NB4 (cell line): ENCODE measurements at regions not wholly inside any gene's neighbourhood (a gene's known extent, or its start where the extent isn't known, plus 50 kb on each side); places are given as distances from the start of the nearest gene placed in this dataset.

Experiments
- DNase-seq: peaks from one replicate; pipeline ENCODE4 v3.0.0; 2010; ENCODE audit warnings: low read depth
- H3K4me3 ChIP-seq: one replicate; pipeline ENCODE4 v1.5.1; 2011; ENCODE audit warnings: mild to moderate bottlenecking, low read depth, low read length, moderate library complexity
- CTCF ChIP-seq: IDR thresholded peaks from one replicate; pipeline ENCODE4 v1.5.1; 2012; ENCODE audit warnings: low read depth, low read length
- MAX ChIP-seq: IDR thresholded peaks from 2 replicates; pipeline ENCODE4 v1.6.1; 2011; ENCODE audit warnings: low read depth, low read length
- MYC ChIP-seq: IDR thresholded peaks from 2 replicates; pipeline ENCODE4 v1.6.1; 2011; ENCODE audit warnings: low read depth, low read length
- POLR2A ChIP-seq: IDR thresholded peaks from 2 replicates; pipeline ENCODE4 v1.6.1; 2011; ENCODE audit warnings: mild to moderate bottlenecking; ENCODE audit not compliant: insufficient read length; ENCODE audit errors: extremely low read depth

- no peak for DNase-seq
- TF ChIP-seq POLR2A (no peak), MAX (no peak), MYC (no peak), CTCF (no peak)
- H3K4me3 ChIP-seq = no peak overlapping the region
Measured at GRCh38 chr7:52705768-52706167, 329.7 kb upstream of the POM121L12 start.

- no peak overlapping the region for H3K4me3 ChIP-seq
- no peak for DNase-seq
- TF ChIP-seq MAX = no peak
- TF ChIP-seq MYC = no peak
- no peak for TF ChIP-seq CTCF
- no peak for TF ChIP-seq POLR2A
Measured at GRCh38 chr7:52700349-52700748, 335.1 kb upstream of the POM121L12 start.

- TF ChIP-seq CTCF = no peak
- TF ChIP-seq POLR2A = no peak
- no peak for TF ChIP-seq MAX
- no peak for TF ChIP-seq MYC
- DNase-seq = no peak
- H3K4me3 ChIP-seq = no peak overlapping the region
Measured at GRCh38 chr7:52695973-52696595, 339.3 kb upstream of the POM121L12 start.

GRCh38 chr7:52691257-52691656 is 344.2 kb upstream of the POM121L12 start:
- H3K4me3 ChIP-seq = no peak overlapping the region
- DNase-seq = no peak
- TF ChIP-seq MYC = no peak
- no peak for TF ChIP-seq CTCF
- no peak for TF ChIP-seq POLR2A
- TF ChIP-seq MAX = no peak

GRCh38 chr7:52689912-52690311 is 345.5 kb upstream of the POM121L12 start:
- H3K4me3 ChIP-seq = no peak overlapping the region
- TF ChIP-seq CTCF (no peak), MAX (no peak), MYC (no peak)
- DNase-seq = peak; percentile 10

- no peak for TF ChIP-seq MAX
- no peak for TF ChIP-seq CTCF
- TF ChIP-seq MYC = no peak
- no peak for TF ChIP-seq POLR2A
- no peak overlapping the region for H3K4me3 ChIP-seq
- DNase-seq = no peak
Measured at GRCh38 chr7:52685333-52685732, 350.1 kb upstream of the POM121L12 start.
